Heart right ventricle (tissue), 16 donors: ENCODE measurements at regions not wholly inside any gene's neighbourhood (a gene's known extent, or its start where the extent isn't known, plus 50 kb on each side); places are given as distances from the start of the nearest gene placed in this dataset.

Source experiments
- ATAC-seq, 8 donors: fragments of 200-7000 bp; cut with Tn5 transposase; one replicate each; pipeline ENCODE4 v1.9.1; 2020; ENCODE audit warnings: mild to moderate bottlenecking in 8 of 8, moderate library complexity in 8 of 8, moderate number of reproducible peaks in 1 of 8
- DNase-seq, 2 donors: peaks; one replicate each; pipeline ENCODE4 v3.0.0-alpha.2; 2020
- H3K27ac ChIP-seq, 10 donors: fragments of 200-600 bp; sonication (generic) in 2 of 10; one replicate each; pipeline versions ENCODE4 v1.5.0 to v1.8.0; 2020 to 2022; ENCODE audit warnings: mild to moderate bottlenecking in 3 of 10
- H3K27me3 ChIP-seq, 7 donors: fragments of 200-600 bp; one replicate each; pipeline ENCODE4 v1.8.0; 2021 to 2022; ENCODE audit warnings: mild to moderate bottlenecking in 2 of 7
- H3K36me3 ChIP-seq, 9 donors: fragments of 200-600 bp; sonication (generic) in 1 of 9; one replicate each; pipeline versions ENCODE4 v1.5.0 to v1.8.0; 2020 to 2022; ENCODE audit warnings: mild to moderate bottlenecking in 2 of 9
- H3K4me1 ChIP-seq, 9 donors: fragments of 200-600 bp; sonication (generic) in 1 of 9; one replicate each; pipeline versions ENCODE4 v1.5.0 to v1.8.0; 2020 to 2022; ENCODE audit warnings: mild to moderate bottlenecking in 4 of 9
- H3K4me3 ChIP-seq, 10 donors: fragments of 200-600 bp; sonication (generic) in 2 of 10; one replicate each; pipeline versions ENCODE4 v1.5.0 to v1.8.0; 2020 to 2022; ENCODE audit warnings: mild to moderate bottlenecking in 7 of 10, moderate library complexity in 2 of 10
- H3K9me3 ChIP-seq, 11 donors: fragments of 200-600 bp in 10 of 11; sonication (generic) in 2 of 11; one replicate each; pipeline versions ENCODE4 v1.5.0 to v1.8.0; 2013 to 2022; ENCODE audit warnings: mild to moderate bottlenecking in 2 of 11, control low read depth in 1 of 11, moderate library complexity in 1 of 11
- CTCF ChIP-seq, 9 donors: fragments of 200-600 bp; sonication (generic) in 2 of 9; IDR thresholded peaks; one replicate each; pipeline versions ENCODE4 v1.5.0 to v1.8.0; 2021 to 2022; ENCODE audit warnings: antibody characterized with exemption in 9 of 9, mild to moderate bottlenecking in 5 of 9, moderate library complexity in 1 of 9
- WGBS, 2 donors: extraction: QIAGEN DNeasy Blood & Tissue Kit; methylation state at CpG; one replicate each; pipeline ENCODE4 v1.1.7; 2013; ENCODE audit warnings: inconsistent platforms in 1 of 2; 5-methylcytosine and 5-hydroxymethylcytosine counted together
- intact Hi-C, 10 donors: fragments of 100-400 bp; cut with DNase I; formaldehyde crosslinking; loops; one replicate each; pipeline versions ENCODE4 v1.11.1 to v1.14.2; 2022
- donor health status: Arrhythmogenic right ventricular cardiomyopathy.
- donor health status: ischemic (EF 13 %, LVEDD 7.1; RV severe dilation, severe dysfunction).
- donor health status: healthy with polysubstance abuse.
- donor health status: DM: no; HTN: yes; CAD: no.
- donor health status: DM: no; HTN: no; CAD: no.
- donor health status: ischemic (EF 25% LVEDD 6.9; RV normal size, moderate dysfunction).
- donor health status: ischemic (EF 25% LVEDD 5.7; RV mildly dilated, moderate dysfunction).
- donor health status: healthy.
- donor health status: DM: yes; HTN: yes; CAD: no.
- donor health status: Ischemic cardiomyopathy.
- donor health status: ischemic (EF 35%, LVEDD 5.7; RV mildly dilated, moderate dysfunction).
- donor health status: nonischemic (EF 11% LVEDD 7.7; RV severe dilation, severe dysfunction).
- donor health status: DM: yes; HTN: yes; CAD: no.
- donor health status: PGD.
- donor health status: ischemic (EF 29% LVEDD 5.4; RV normal size, mild dysfunction).
- donor health status: nonischemic (EF 23%, LVEDD 6.1; RV moderate dilation, normal function).

GRCh38 chr2:239502430-239503186 lies 101.8 kb upstream of the HDAC4 start:
- peaks cover 0 to 41% (median 0%) of the 10 kb centered on the region in 9 donors for H3K4me1 ChIP-seq
- no peak overlapping the region for H3K4me3 ChIP-seq
- TF ChIP-seq CTCF (IDR thresholded peaks at IDR 0.05) = no peak
- DNase-seq = no peak
- no peaks in the 10 kb centered on the region for H3K9me3 ChIP-seq
- peaks cover 0 to 16% (median 0%) of the 10 kb centered on the region in 7 donors for H3K27me3 ChIP-seq
- peak overlapping the region in 1 of 10 donors; percentile 85 for H3K27ac ChIP-seq
- intact Hi-C loops = no loop called here
- H3K36me3 ChIP-seq = no peaks in the 10 kb centered on the region
- 84% methylated on average over 19 of the region's 19 CpGs for WGBS, 2 donors
- ATAC-seq = peak in 2 of 8 donors; percentile 11 to 19

GRCh38 chr2:239500574-239501550 lies 100.0 kb upstream of the HDAC4 start:
- ATAC-seq = peak in 2 of 8 donors; percentile 9 to 15

GRCh38 chr2:239499726-239500573 lies 99.1 kb upstream of the HDAC4 start:
- H3K36me3 ChIP-seq = no peaks in the 10 kb centered on the region
- peaks cover 0 to 24% (median 0%) of the 10 kb centered on the region in 7 donors for H3K27me3 ChIP-seq
- DNase-seq (no peak), ATAC-seq (peak in 5 of 8 donors; percentile 24 to 54 (median 45))
- no peaks in the 10 kb centered on the region for H3K9me3 ChIP-seq
- peak overlapping the region in 2 of 10 donors; percentile 15 to 85 for H3K27ac ChIP-seq
- no peak for TF ChIP-seq CTCF (IDR thresholded peaks at IDR 0.05)
- 64 to 65% methylated on average over 13 of the region's 13 CpGs for WGBS, 2 donors
- intact Hi-C loops = no loop called here
- H3K4me1 ChIP-seq = peaks cover 0 to 41% (median 0%) of the 10 kb centered on the region in 9 donors
- H3K4me3 ChIP-seq = no peak overlapping the region

More at GRCh38 chr2:239500574-239501550, 100.0 kb upstream of the HDAC4 start:
- Histone ChIP-seq H3K36me3 (no peaks in the 10 kb centered on the region), H3K4me3 (peak overlapping the region in 1 of 10 donors; percentile 22), H3K9me3 (no peaks in the 10 kb centered on the region), H3K4me1 (peaks cover 0 to 41% (median 0%) of the 10 kb centered on the region in 9 donors), H3K27me3 (peaks cover 0 to 21% (median 0%) of the 10 kb centered on the region in 7 donors), H3K27ac (peak overlapping the region in 3 of 10 donors; percentile 15 to 85 (median 52))
- intact Hi-C loops = no loop called here
- DNase-seq = no peak
- 77 to 85% methylated on average over 22 of the region's 22 CpGs for WGBS, 2 donors
- no peak for TF ChIP-seq CTCF (IDR thresholded peaks at IDR 0.05)
